ENCODE measurements at regions not wholly inside any gene's neighbourhood (a gene's known extent, or its start where the extent isn't known, plus 50 kb on each side); places are given as distances from the start of the nearest gene placed in this dataset.

DNA sequence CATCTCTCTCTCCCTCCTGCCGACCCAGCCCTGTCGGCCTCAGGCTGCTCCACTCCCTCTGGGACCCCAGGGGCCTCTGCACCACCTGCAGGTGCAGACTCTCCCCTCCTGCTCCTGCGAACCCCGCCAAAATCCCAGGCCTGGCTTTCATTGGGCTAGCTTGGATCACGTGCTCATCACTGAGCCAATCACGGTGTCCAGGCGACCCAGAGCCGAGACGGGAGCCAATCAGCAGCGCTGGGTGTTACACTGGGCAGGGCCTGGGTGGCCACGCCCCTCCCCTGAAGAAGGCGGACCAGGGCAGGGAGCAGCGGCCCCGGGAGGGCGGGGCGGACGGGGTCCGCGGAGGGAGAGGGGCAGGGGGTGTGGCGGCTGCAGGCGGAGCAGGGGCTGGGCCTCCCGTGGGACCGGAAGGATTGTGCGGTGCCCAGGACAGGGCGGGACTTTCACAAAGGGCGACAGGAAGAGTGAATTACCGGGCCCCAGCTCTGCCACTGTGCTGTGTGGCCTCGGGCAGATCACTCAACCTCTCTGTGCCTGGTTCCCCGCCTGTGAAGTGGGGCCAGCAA, 66.6 kb upstream of the FBRSL1 start:
- Histone ChIP-seq H3K79me1 (ENCODE audit: low read depth in 1 of 2, low read length in 2 of 2) (no peaks in the 10 kb centered on the region), H3K4ac (ENCODE audit: low read depth, low read length) (no peak overlapping the region), H3K9ac (ENCODE audit: low read depth, low read length) (no peak overlapping the region), H2BK120ac (ENCODE audit: low read depth, low read length) (no peak overlapping the region), H3K56ac (ENCODE audit: extremely low read depth, insufficient read depth, low read length) (no peak overlapping the region), H3K4me1 (ENCODE audit: control insufficient read depth, insufficient read depth, low read length) (peaks cover 3% of the 10 kb centered on the region; the same call in 1 of the 2 replicates), H4K91ac (ENCODE audit: insufficient read depth, low read depth, low read length) (no peak overlapping the region), H2AK9ac (replicated peaks; ENCODE audit: low read depth, low read length, poor library complexity) (no peak overlapping the region), H2AK5ac (ENCODE audit: low read depth, low read length) (no peak overlapping the region), H3K27me3 (ENCODE audit: control insufficient read depth, insufficient read depth, low read length) (peaks cover 34% of the 10 kb centered on the region), H4K20me1 (ENCODE audit: insufficient read depth, low read length) (no peaks in the 10 kb centered on the region), H2BK20ac (ENCODE audit: low read depth, low read length) (no peak overlapping the region), H2BK5ac (ENCODE audit: low read depth, low read length, poor library complexity, severe bottlenecking) (no peak overlapping the region), H3K18ac (ENCODE audit: low read depth, low read length) (no peak overlapping the region), H3K9me3 (ENCODE audit: control insufficient read depth, insufficient read depth, low read length) (peaks cover 11% of the 10 kb centered on the region), H3K23ac (ENCODE audit: low read depth, low read length) (no peak overlapping the region), H4K5ac (ENCODE audit: low read depth, low read length) (no peak overlapping the region), H3K36me3 (ENCODE audit: control insufficient read depth, insufficient read depth, low read length) (no peaks in the 10 kb centered on the region), H3K4me2 (ENCODE audit: low read depth, low read length) (no peak overlapping the region), H3K9me1 (ENCODE audit: insufficient read depth, low read length) (no peaks in the 10 kb centered on the region), H3K27ac (ENCODE audit: insufficient read depth, low read length) (no peak overlapping the region), H3K14ac (replicated peaks; ENCODE audit: low read depth, low read length) (no peak overlapping the region), H2AFZ (replicated peaks; ENCODE audit: low read length, poor library complexity) (no peak overlapping the region), H4K8ac (ENCODE audit: low read depth in 2 of 2, low read length in 2 of 2) (no peak overlapping the region), H3K4me3 (ENCODE audit: insufficient read depth, low read depth, low read length) (no peak overlapping the region), H2BK15ac (ENCODE audit: low read depth, low read length) (no peak overlapping the region)
- in situ Hi-C loops (cut with MboI; ENCODE audit: low sequenced_read_pairs) (no loop called here), intact Hi-C loops (cut with micrococcal nuclease) (no loop called here), dilution Hi-C loops (cut with HindIII; ENCODE audit: low sequenced_read_pairs, unreplicated experiment) (no loop called here)
- POLR2A ChIA-PET (ENCODE audit: unreplicated experiment) = no interaction called here
- no peak for DNase-seq
- CTCF ChIA-PET = no interaction called here
- WGBS, 2 experiments (ENCODE audit: extremely low coverage in 2 of 2, insufficient read length in 1 of 2) = 76% methylated on average over 16 of the region's 29 CpGs; no CpG with 5 or more reads in 1 of the 2 experiments
- no peak for ATAC-seq (ENCODE audit: low read depth)
- BruUV-seq (replicated peaks) = no TSS peak
- no peak for TF ChIP-seq NFE2L2 (IDR thresholded peaks at IDR 0.05; ENCODE audit: low read depth, low read length)
- TF ChIP-seq, protein P1, sequence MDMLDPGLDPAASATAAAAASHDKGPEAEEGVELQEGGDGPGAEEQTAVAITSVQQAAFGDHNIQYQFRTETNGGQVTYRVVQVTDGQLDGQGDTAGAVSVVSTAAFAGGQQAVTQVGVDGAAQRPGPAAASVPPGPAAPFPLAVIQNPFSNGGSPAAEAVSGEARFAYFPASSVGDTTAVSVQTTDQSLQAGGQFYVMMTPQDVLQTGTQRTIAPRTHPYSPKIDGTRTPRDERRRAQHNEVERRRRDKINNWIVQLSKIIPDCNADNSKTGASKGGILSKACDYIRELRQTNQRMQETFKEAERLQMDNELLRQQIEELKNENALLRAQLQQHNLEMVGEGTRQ (IDR thresholded peaks at IDR 0.05; ENCODE audit: low read depth, low read length) = peak; percentile 55; the same call in 1 of the 2 replicates

Data from IMR-90 (cell line).